ENCODE measurements at regions not wholly inside any gene's neighbourhood (a gene's known extent, or its start where the extent isn't known, plus 50 kb on each side); places are given as distances from the start of the nearest gene placed in this dataset.

- Mint-ChIP-seq H3K9me3 (no peaks in the 10 kb centered on the region), H3K27me3 (ENCODE audit: low read depth) (no peaks in the 10 kb centered on the region), H3K27ac (no peak overlapping the region), H3K4me3 (no peak overlapping the region), H3K4me1 (no peaks in the 10 kb centered on the region), H3K36me3 (ENCODE audit: insufficient read depth in 1 of 3, low read depth in 3 of 3) (no peaks in the 10 kb centered on the region)
- Histone ChIP-seq H3K23me2 (ENCODE audit: insufficient read length, low read depth, low read length, poor library complexity, severe bottlenecking) (no peaks in the 10 kb centered on the region), H4K20me1 (ENCODE audit: control insufficient read depth, insufficient read depth, insufficient read length) (no peaks in the 10 kb centered on the region), H3K27me3 (ENCODE audit: insufficient read depth, low read length) (no peaks in the 10 kb centered on the region), H3K27ac (ENCODE audit: insufficient read length, low read depth, low read length) (no peak overlapping the region), H3K23ac (ENCODE audit: insufficient read length, low read depth, low read length) (no peak overlapping the region), H3K79me2 (ENCODE audit: insufficient read depth, low read length) (no peaks in the 10 kb centered on the region), H3K9me3 (ENCODE audit: control insufficient read depth, low read depth, low read length) (no peaks in the 10 kb centered on the region), H2BK5ac (ENCODE audit: insufficient read length, low read length) (no peak overlapping the region), H2AFZ (ENCODE audit: low read length) (no peak overlapping the region), H3K18ac (ENCODE audit: insufficient read length, low read depth, low read length) (no peak overlapping the region), H3K4me1 (ENCODE audit: insufficient read depth, low read length) (no peaks in the 10 kb centered on the region), H2BK120ac (ENCODE audit: low read depth, low read length, poor library complexity, severe bottlenecking) (no peak overlapping the region), H4K8ac (replicated peaks; ENCODE audit: insufficient read length, low read depth, low read length) (no peak overlapping the region), H3K9ac (ENCODE audit: extremely low read depth, insufficient read length, low read length) (no peak overlapping the region), H2BK15ac (ENCODE audit: low read depth, low read length) (no peak overlapping the region), H3K56ac (ENCODE audit: insufficient read length, low read depth, low read length) (no peak overlapping the region), H4K5ac (ENCODE audit: insufficient read length, low read depth, low read length) (no peak overlapping the region), H3K4ac (ENCODE audit: low read depth, low read length) (no peak overlapping the region), H3K79me1 (ENCODE audit: insufficient read depth, low read depth, low read length, poor library complexity, severe bottlenecking) (no peaks in the 10 kb centered on the region), H4K91ac (ENCODE audit: insufficient read length, low read depth, low read length) (no peak overlapping the region), H2BK20ac (ENCODE audit: low read depth, low read length, poor library complexity, severe bottlenecking) (no peak overlapping the region), H3T11ph (ENCODE audit: low read length) (no peak overlapping the region), H2AK5ac (ENCODE audit: insufficient read length, low read length) (no peak overlapping the region), H2BK12ac (ENCODE audit: insufficient read length, low read depth, low read length) (no peak overlapping the region), H3K14ac (ENCODE audit: insufficient read depth, low read length) (no peak overlapping the region), H3K4me2 (ENCODE audit: insufficient read depth, insufficient read length, low read length) (no peak overlapping the region)
- WGBS (ENCODE audit: extremely low coverage, insufficient read length, low lambda C conversion rate): no CpG with 5 or more reads among the region's 6 CpGs
- DNase-seq: no peak
- TF ChIP-seq, protein P1, sequence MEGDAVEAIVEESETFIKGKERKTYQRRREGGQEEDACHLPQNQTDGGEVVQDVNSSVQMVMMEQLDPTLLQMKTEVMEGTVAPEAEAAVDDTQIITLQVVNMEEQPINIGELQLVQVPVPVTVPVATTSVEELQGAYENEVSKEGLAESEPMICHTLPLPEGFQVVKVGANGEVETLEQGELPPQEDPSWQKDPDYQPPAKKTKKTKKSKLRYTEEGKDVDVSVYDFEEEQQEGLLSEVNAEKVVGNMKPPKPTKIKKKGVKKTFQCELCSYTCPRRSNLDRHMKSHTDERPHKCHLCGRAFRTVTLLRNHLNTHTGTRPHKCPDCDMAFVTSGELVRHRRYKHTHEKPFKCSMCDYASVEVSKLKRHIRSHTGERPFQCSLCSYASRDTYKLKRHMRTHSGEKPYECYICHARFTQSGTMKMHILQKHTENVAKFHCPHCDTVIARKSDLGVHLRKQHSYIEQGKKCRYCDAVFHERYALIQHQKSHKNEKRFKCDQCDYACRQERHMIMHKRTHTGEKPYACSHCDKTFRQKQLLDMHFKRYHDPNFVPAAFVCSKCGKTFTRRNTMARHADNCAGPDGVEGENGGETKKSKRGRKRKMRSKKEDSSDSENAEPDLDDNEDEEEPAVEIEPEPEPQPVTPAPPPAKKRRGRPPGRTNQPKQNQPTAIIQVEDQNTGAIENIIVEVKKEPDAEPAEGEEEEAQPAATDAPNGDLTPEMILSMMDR (conservative IDR thresholded peaks at IDR 0.05): no peak
These were observed 63.8 kb upstream of the EIF2S2 start for GRCh38 chr20:34175879-34176278.

Data from H9 (cell line).